GM18520 (cell line): ENCODE measurements at regions not wholly inside any gene's neighbourhood (a gene's known extent, or its start where the extent isn't known, plus 50 kb on each side); places are given as distances from the start of the nearest gene placed in this dataset.
A peak's percentile ranks its signal among the peaks of the same experiment; 100 is the strongest.

Experiments
- ATAC-seq: cut with Tn5 transposase; IDR thresholded peaks from one replicate; pipeline ENCODE4 v1.9.1; 2021; ENCODE audit not compliant: unreplicated experiment

DNA sequence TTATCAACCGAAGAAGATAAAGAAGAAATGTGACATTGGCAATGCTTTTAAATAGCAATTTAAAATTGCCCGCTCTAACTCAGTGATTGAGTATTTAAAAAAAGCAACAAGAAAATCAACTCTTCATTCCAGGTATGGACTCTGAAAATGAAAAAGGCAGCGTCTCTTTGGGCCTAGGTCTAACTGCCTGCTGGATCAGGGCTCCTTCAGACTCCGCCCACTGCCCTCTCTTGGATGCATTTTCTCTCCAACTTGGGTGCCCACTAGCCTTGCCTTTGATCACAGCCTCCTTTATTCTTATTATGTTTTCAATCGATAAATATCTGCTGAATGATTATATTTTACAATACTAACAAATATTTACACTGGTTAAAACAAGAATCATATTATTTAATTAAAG lies 268.9 kb downstream of the MRPL39 start:
- no peak for ATAC-seq

DNA sequence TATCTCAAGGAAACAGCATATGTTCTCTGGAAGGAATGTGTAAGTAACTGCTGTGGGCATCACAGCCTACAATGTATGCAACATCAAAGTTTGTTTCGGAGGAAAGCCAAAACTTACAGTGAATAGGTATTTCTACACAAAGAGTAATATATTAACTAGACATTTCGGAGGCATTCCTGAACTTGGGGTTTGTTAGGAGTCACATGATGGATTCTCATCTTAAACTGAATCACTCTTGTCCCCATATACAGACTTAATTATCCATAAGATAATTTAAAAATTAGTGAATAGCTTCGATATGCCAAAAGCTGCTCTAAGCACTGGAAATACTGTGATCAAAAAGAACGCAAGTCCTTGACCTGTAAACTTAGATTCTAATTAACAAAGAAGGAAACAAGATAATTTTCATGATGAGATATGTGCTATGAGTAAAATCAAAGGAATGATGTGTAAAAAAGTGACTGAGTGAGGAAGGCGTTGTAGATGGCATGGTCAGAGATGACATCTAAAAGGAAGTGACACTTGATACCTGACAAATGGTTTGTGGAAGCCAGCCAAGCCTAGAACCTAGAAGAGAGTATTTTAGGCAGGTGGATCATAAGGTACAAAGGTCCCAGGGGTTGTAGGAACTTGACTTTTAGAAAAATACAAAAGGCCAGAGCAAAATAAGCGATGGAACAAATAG lies 273.1 kb downstream of the MRPL39 start:
- no peak for ATAC-seq

GRCh38 chr21:25331286-25331685 lies 276.0 kb downstream of the MRPL39 start:
- ATAC-seq, result no peak

GRCh38 chr21:25330266-25330665 lies 277.0 kb downstream of the MRPL39 start:
- ATAC-seq, result no peak

DNA sequence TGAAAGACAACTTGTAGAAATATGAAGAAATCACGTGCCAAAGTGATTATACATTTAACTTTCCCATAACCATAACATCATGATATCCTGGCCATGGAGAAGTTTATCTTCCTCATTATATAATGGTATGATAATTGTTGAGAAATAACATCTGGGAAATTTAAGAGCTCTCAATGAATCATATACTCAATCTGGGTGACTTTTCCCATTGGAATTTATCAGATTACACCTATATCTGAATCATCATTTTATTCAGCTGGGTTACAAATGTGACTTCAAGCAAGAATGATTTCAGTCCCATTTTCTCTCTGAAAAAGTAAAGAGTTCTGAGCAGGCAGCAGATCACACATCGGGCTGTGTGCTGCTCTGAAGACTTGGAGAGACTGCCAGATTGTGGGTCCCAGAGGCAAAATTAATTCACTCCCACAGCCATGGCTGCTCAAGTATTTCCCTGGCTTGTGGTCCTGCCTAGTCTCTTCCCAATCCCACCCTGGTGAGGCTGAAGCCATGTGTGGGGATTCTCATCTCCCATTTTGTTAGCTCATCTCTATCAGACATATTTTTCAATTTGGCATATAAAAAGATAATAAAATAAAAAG lies 278.0 kb downstream of the MRPL39 start:
- no peak for ATAC-seq

GRCh38 chr21:25328736-25329135 lies 278.5 kb downstream of the MRPL39 start:
- no peak for ATAC-seq

DNA sequence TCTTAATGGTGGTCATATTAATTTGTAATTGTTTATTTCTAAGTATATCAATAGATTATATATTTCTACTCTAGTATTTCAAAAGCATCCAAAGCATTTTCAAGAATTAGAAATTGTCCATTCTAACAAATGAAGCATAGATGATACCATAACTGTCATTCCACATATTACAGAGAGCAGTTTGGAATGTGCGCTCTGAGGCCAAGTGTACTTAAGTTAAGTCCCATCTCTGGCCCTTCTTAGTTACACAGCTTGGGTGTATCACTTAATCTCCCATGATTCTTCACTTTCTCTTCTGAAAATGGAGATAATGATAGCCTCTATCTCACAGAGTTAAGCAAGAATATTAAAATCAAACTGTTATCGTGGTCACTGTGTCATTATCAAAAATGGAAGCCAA lies 281.1 kb downstream of the MRPL39 start:
- no peak for ATAC-seq

GRCh38 chr21:25324666-25325065 lies 282.6 kb downstream of the MRPL39 start:
- no peak for ATAC-seq

- no peak for ATAC-seq
These were observed 283.8 kb downstream of the MRPL39 start for GRCh38 chr21:25323356-25323949.

DNA sequence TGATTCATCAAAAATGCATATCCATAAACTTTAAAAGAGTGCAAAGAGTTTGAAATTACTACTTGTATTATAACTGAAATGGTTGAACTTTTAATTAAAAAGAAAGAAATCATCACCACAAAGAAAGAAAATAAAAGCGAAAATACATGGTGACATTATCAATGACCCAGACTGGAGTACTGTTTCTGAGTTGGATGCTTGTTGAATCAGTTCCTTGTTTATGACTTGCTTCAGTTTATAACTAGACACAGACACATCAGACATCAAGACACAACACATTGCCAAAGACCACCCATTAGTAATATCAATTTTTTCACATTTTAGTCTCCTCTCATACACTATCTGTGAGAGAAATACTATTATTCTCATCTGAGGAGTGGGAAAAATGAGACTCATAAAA lies 293.0 kb downstream of the MRPL39 start:
- no peak for ATAC-seq

- no peak for ATAC-seq
These were observed 293.5 kb downstream of the MRPL39 start for GRCh38 chr21:25313829-25314228.

GRCh38 chr21:25307489-25307888 lies 299.8 kb downstream of the MRPL39 start:
- no peak for ATAC-seq

- ATAC-seq, result no peak
These were observed 302.7 kb downstream of the MRPL39 start for GRCh38 chr21:25304611-25305010.

DNA sequence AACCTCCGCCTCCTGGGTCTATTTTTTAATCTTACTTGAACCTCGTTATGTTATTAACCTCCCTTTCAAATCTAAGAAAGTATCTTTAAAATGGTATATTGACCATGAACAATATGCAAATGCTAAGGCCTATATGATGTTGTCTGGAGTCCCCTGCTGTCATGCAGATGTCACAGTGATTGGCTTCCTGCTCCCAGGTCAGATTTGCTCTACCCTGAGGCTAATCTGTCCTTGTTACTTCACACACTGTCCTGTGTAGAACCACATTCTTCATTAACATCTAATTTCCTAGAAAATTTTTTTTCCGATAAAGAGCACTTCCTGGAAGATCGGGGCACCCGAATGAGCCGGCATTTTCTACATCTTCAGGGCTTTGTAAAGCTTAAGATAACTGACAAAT lies 306.6 kb downstream of the MRPL39 start:
- no peak for ATAC-seq

- peak; percentile 96 for ATAC-seq
These were observed 308.5 kb downstream of the MRPL39 start for GRCh38 chr21:25298512-25299491.

- no peak for ATAC-seq
These were observed 310.2 kb downstream of the MRPL39 start for GRCh38 chr21:25297117-25297516.

GRCh38 chr21:25296252-25296651 lies 311.0 kb downstream of the MRPL39 start:
- ATAC-seq, result no peak

GRCh38 chr21:25292396-25292795 lies 314.9 kb downstream of the MRPL39 start:
- no peak for ATAC-seq

DNA sequence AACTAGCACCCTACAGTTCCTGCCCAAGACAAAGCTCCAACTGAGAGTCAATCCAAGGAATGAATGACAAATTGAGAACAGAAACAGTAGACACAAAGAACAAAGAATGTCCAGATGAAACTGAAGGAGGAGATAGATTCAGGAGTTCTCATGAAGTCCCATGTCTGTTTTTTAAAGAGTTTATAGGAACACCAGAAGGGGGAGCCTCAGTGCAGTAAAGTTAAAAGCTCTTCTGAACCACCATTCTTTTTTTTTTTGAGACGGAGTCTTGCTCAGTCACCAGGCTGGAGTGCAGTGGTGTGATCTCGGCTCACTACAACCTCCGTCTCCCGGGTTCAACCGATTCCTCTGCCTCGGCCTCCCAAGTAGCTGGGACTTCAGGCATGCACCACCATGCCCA lies 323.6 kb downstream of the MRPL39 start:
- no peak for ATAC-seq

DNA sequence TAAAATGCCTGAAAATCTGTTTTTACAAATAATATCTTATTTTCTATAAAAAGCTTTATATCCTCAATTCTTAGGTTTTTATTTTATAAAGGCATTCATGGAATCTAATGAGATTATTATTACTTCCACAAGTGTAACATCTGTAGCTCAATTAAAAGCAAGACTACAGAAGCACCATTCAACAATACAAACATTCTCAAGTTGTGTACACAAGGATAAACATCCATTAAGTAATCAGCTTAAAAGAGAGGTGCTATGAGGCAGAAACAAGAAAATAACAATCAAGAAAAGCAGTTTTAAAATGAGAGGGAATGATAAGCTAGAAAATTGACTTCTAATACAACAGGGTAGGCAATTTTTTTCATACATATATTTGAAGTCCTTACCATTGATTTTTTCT lies 326.1 kb downstream of the MRPL39 start:
- no peak for ATAC-seq

GRCh38 chr21:25280061-25280460 lies 327.2 kb downstream of the MRPL39 start:
- no peak for ATAC-seq
